Muscle of back (tissue), 3 donors: ENCODE measurements at regions not wholly inside any gene's neighbourhood (a gene's known extent, or its start where the extent isn't known, plus 50 kb on each side); places are given as distances from the start of the nearest gene placed in this dataset.

Experiments used
- DNase-seq, 3 donors: peaks; one replicate each; pipeline versions ENCODE4 v3.0.0 to v3.0.0-alpha.2; 2013

- no peak for DNase-seq
Measured at GRCh38 chr9:111985315-111985714, 88.7 kb downstream of the UGCG start.

- DNase-seq = peak; percentile 7 to 55 (median 36)
Measured at GRCh38 chr9:111986035-111986556, 89.5 kb downstream of the UGCG start.
